ENCODE measurements at regions not wholly inside any gene's neighbourhood (a gene's known extent, or its start where the extent isn't known, plus 50 kb on each side); places are given as distances from the start of the nearest gene placed in this dataset.
"Not testable (repeated sequence)": the region's sequence is repeated elsewhere in the genome, so short reads cannot be mapped to it uniquely, and the experiment has no call there.

DNA sequence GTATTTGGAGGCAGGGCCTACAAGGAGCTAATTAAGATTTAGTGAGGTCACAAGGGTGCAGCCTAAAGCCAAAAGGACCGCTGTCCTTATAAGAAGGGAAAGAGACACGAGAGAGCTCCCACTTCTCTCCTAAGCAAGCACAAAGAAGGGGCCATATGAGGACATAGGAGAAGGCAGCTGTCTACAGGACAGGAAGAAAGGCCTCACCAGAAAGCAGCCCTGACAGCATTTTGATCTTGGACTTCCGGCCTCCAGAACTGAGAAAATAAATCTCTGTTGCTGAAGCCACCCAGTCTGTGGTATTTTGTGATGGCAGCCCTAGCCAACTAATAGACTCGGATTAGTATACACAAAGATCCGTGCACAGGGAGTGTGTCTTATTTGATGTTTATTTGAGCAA, 139.7 kb downstream of the B3GNT2 start:
- DNase-seq (ENCODE audit: low read depth, low spot score): no peak
- Histone ChIP-seq H3K4me1 (ENCODE audit: control insufficient read depth, insufficient read depth, low read length) (no peaks in the 10 kb centered on the region), H3K36me3 (ENCODE audit: control insufficient read depth, insufficient read depth, low read length) (no peaks in the 10 kb centered on the region), H3K4me3 (ENCODE audit: low read length) (no peak overlapping the region), H3K9me3 (ENCODE audit: control insufficient read depth, insufficient read depth, low read length) (no peaks in the 10 kb centered on the region), H3K27ac (ENCODE audit: low read length) (no peak overlapping the region), H3K27me3 (ENCODE audit: control insufficient read depth, insufficient read depth, low read length) (no peaks in the 10 kb centered on the region)
- no CpG with 5 or more reads among the region's 5 CpGs for WGBS (ENCODE audit: insufficient coverage, insufficient read length)

DNA sequence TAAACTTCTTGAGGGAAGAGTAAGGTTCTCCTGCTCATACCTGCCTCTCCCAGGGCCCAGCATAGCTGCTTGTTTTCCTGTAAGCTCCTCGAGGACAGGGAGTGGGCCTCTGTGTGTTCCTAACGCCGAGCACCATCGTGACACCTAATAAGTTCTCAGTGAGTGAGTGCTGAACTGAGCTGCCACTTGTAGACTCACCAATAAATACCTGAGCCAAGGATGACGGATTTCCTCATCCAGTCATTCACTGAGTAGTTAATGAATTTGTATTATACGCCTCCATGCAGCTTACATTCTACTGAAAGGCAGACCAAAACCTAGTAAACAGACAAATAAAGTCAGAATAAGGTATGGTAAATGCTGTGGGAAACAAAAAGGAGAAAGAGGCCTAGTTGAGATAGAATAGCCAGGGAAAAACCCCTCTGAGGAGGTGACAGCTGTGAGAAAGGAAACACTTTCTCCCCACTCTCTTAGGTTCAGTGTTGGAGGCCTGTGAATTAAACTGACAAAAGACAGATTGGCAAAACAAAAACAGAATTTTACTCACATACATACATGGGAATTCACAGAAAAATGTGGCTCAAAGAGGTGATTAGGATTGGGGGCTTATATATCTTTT, 138.6 kb downstream of the B3GNT2 start:
- Histone ChIP-seq H3K4me3 (ENCODE audit: low read length) (no peak overlapping the region), H3K9me3 (ENCODE audit: control insufficient read depth, insufficient read depth, low read length) (no peaks in the 10 kb centered on the region), H3K27ac (ENCODE audit: low read length) (no peak overlapping the region), H3K4me1 (ENCODE audit: control insufficient read depth, insufficient read depth, low read length) (no peaks in the 10 kb centered on the region), H3K27me3 (ENCODE audit: control insufficient read depth, insufficient read depth, low read length) (no peaks in the 10 kb centered on the region), H3K36me3 (ENCODE audit: control insufficient read depth, insufficient read depth, low read length) (no peaks in the 10 kb centered on the region)
- DNase-seq (ENCODE audit: low read depth, low spot score): no peak
- no CpG with 5 or more reads among the region's 6 CpGs for WGBS (ENCODE audit: insufficient coverage, insufficient read length)

DNA sequence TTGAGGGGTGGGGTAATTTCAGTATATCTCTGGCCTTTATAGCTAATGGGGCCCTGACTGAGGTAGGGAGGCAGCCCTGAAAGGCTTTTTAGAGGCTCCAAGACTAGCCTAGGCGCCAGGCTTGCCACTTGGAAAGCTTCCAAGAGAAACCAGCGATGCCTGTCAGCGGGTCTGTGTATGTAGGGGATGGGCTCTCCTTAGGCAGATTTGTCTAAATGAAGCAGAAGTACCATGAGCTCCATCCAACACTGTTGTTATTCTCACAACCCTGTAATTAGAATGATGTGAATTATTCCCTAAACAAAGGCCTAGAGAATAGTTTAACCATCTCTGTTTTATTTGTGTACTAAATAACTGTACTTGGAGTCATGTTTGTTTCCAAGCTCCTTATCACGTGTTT, 138.1 kb downstream of the B3GNT2 start:
- WGBS (ENCODE audit: insufficient coverage, insufficient read length): no CpG with 5 or more reads among the region's 4 CpGs
- no peaks in the 10 kb centered on the region for H3K27me3 ChIP-seq (ENCODE audit: control insufficient read depth, insufficient read depth, low read length)
- no peak for DNase-seq (ENCODE audit: low read depth, low spot score)
- H3K4me3 ChIP-seq (ENCODE audit: low read length): no peak overlapping the region
- H3K36me3 ChIP-seq (ENCODE audit: control insufficient read depth, insufficient read depth, low read length): no peaks in the 10 kb centered on the region
- H3K27ac ChIP-seq (ENCODE audit: low read length): no peak overlapping the region
- no peaks in the 10 kb centered on the region for H3K9me3 ChIP-seq (ENCODE audit: control insufficient read depth, insufficient read depth, low read length)
- H3K4me1 ChIP-seq (ENCODE audit: control insufficient read depth, insufficient read depth, low read length): no peaks in the 10 kb centered on the region

DNA sequence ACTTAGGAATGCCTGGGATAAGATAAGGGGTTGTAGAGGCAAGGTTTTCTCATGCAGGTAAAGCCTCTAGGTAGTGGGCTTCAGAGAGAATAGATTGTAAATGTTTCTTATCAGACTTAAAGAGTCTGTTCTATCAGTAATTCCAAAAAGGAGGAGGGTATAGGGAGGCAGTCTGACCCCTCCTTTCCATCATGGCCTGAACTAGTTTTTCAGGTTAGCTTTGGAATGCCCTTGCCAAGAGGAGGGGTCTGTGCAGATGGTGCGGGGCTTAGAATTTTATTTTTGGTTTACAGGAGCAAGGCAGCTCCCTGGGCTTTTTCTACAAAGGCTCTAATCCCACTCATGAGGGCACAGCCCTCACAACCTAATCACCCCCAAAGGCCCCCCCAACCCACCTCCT, 135.0 kb downstream of the B3GNT2 start:
- DNase-seq (ENCODE audit: low read depth, low spot score): no peak
- no CpG with 5 or more reads among the region's 1 CpG for WGBS (ENCODE audit: insufficient coverage, insufficient read length)

DNA sequence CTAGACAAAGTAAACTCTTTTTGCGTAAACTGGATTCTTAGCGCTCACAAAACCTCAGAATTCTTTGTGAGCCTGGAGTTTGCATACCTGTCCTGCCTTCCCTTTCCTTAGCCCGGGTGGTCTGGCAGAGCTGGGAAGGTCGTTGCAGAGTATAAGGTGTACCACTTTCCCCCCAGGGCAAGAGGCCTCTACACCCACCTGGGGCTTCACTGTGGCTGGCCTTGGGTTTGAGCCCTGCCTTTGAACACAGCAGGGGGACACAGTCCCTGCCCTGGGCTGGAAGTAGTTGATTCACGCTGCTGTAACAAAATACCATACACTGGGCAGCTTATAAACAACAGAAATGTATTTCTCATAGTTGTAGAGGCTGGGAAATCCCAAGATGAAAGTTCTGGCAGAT, 133.9 kb downstream of the B3GNT2 start:
- no peak overlapping the region for H3K27ac ChIP-seq (ENCODE audit: low read length)
- no peaks in the 10 kb centered on the region for H3K36me3 ChIP-seq (ENCODE audit: control insufficient read depth, insufficient read depth, low read length)
- no peaks in the 10 kb centered on the region for H3K27me3 ChIP-seq (ENCODE audit: control insufficient read depth, insufficient read depth, low read length)
- H3K4me3 ChIP-seq (ENCODE audit: low read length): no peak overlapping the region
- WGBS (ENCODE audit: insufficient coverage, insufficient read length): no CpG with 5 or more reads among the region's 5 CpGs
- 0 out of 2 replicates have a peak, but pooled peaks cover 1% of the 10 kb centered on the region for H3K4me1 ChIP-seq (ENCODE audit: control insufficient read depth, insufficient read depth, low read length)
- DNase-seq (ENCODE audit: low read depth, low spot score): no peak
- no peaks in the 10 kb centered on the region; the same call in 1 of the 2 replicates for H3K9me3 ChIP-seq (ENCODE audit: control insufficient read depth, insufficient read depth, low read length)

More for the DNA sequence above, 135.0 kb downstream of the B3GNT2 start:
- Histone ChIP-seq H3K27ac (ENCODE audit: low read length) (no peak overlapping the region), H3K4me1 (ENCODE audit: control insufficient read depth, insufficient read depth, low read length) (0 out of 2 replicates have a peak, but pooled peaks cover 1% of the 10 kb centered on the region), H3K9me3 (ENCODE audit: control insufficient read depth, insufficient read depth, low read length) (no peaks in the 10 kb centered on the region), H3K36me3 (ENCODE audit: control insufficient read depth, insufficient read depth, low read length) (no peaks in the 10 kb centered on the region), H3K27me3 (ENCODE audit: control insufficient read depth, insufficient read depth, low read length) (no peaks in the 10 kb centered on the region), H3K4me3 (ENCODE audit: low read length) (no peak overlapping the region)

DNA sequence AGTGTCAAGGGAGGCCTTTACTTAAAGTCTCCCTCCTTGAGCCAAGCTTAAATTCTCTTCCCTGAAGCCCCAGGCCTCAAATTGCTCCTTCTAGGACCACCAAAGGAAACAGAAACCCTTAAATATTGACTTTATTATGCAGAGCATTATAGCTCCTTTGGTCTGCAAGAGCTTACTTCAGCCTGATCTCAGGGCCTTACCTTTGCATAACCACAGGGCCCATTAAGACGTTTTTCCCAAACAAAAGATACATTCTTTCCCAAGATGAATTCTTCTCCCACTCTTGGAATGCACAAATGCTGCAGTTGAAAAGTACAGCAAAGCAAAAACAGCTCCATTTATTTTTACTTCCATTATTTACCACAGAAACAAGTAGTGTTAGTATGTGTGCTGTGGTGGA, 130.8 kb downstream of the B3GNT2 start:
- 0 out of 2 replicates have a peak, but pooled peaks cover 3% of the 10 kb centered on the region for H3K4me1 ChIP-seq (ENCODE audit: control insufficient read depth, insufficient read depth, low read length)
- WGBS (ENCODE audit: insufficient coverage, insufficient read length): no CpG with 5 or more reads among the region's 1 CpG
- H3K27ac ChIP-seq (ENCODE audit: low read length): no peak overlapping the region
- no peaks in the 10 kb centered on the region; the same call in 1 of the 2 replicates for H3K9me3 ChIP-seq (ENCODE audit: control insufficient read depth, insufficient read depth, low read length)
- H3K36me3 ChIP-seq (ENCODE audit: control insufficient read depth, insufficient read depth, low read length): no peaks in the 10 kb centered on the region
- DNase-seq (ENCODE audit: low read depth, low spot score): no peak
- no peak overlapping the region for H3K4me3 ChIP-seq (ENCODE audit: low read length)
- no peaks in the 10 kb centered on the region for H3K27me3 ChIP-seq (ENCODE audit: control insufficient read depth, insufficient read depth, low read length)

DNA sequence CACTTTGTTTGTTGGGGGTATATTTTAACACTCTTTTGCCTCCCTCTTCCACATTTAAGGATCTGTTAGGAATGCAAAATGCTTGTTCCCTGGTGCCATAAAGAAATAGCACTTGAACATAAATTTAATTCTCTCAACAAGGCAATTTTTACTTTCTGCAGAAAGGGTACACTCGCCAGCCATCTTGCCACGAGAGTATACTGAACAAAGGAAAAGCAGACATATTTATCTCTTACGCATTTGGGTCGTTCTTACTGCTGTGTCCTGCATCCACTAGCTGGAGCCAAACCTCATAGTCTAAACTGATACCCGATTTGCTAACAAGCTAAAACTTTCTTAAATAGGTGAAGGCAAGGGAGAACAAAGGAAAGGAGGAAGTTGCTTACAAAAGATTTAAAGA, 129.5 kb downstream of the B3GNT2 start:
- Histone ChIP-seq H3K4me3 (ENCODE audit: low read length) (no peak overlapping the region), H3K27me3 (ENCODE audit: control insufficient read depth, insufficient read depth, low read length) (no peaks in the 10 kb centered on the region), H3K27ac (ENCODE audit: low read length) (no peak overlapping the region), H3K4me1 (ENCODE audit: control insufficient read depth, insufficient read depth, low read length) (peaks cover 6% of the 10 kb centered on the region; the same call in 1 of the 2 replicates), H3K36me3 (ENCODE audit: control insufficient read depth, insufficient read depth, low read length) (no peaks in the 10 kb centered on the region), H3K9me3 (ENCODE audit: control insufficient read depth, insufficient read depth, low read length) (no peaks in the 10 kb centered on the region; the same call in 1 of the 2 replicates)
- no peak for DNase-seq (ENCODE audit: low read depth, low spot score)
- no CpG with 5 or more reads among the region's 5 CpGs for WGBS (ENCODE audit: insufficient coverage, insufficient read length)

DNA sequence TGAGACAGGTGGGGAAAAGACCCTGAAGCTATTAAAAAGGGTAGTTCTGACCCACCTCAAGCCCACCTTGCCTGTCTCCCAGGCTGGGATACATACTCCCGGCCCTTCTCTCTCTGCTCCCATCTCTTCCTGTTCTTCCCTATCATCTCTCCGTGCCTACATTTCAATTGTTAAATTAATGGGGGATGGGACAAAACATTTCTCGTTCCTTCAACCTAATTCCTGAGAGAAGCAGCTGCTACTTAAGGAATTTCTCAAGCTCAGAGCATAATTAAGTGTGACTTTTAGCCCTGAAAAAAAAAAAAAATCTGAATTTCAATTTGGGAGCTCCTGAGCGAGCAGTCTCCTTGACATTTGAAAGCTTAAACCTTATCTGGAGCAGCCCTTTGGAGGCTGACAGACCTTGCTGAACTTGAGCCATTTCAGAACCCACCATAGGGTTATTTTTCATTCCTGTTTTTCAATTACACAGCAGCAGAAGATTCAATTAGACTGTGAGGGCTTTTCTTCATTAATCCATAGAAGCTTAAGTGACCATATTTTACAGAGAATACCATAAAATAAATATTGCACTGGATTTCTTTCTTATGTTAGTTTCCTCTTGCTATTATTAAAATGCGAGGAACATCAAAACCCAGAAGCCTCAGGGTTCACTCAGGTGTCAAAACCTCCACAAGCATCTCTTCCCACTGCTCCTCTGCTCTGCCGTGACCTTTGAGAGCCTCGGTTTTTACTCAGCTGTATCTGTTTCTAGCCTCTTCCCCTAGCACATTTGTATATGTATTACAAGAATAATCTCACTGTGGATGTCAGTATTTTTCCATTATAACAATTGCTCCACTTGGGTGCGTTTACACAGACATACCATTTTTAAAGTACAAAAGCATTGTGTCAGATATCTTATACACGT, 125.7 kb downstream of the B3GNT2 start:
- WGBS (ENCODE audit: insufficient coverage, insufficient read length): no CpG with 5 or more reads among the region's 9 CpGs
- DNase-seq (ENCODE audit: low read depth, low spot score): no peak
- Histone ChIP-seq H3K4me3 (ENCODE audit: low read length) (no peak overlapping the region), H3K9me3 (ENCODE audit: control insufficient read depth, insufficient read depth, low read length) (no peaks in the 10 kb centered on the region; the same call in 1 of the 2 replicates), H3K27ac (ENCODE audit: low read length) (no peak overlapping the region), H3K36me3 (ENCODE audit: control insufficient read depth, insufficient read depth, low read length) (no peaks in the 10 kb centered on the region), H3K4me1 (ENCODE audit: control insufficient read depth, insufficient read depth, low read length) (peaks cover 6% of the 10 kb centered on the region; the same call in 1 of the 2 replicates), H3K27me3 (ENCODE audit: control insufficient read depth, insufficient read depth, low read length) (no peaks in the 10 kb centered on the region)

DNA sequence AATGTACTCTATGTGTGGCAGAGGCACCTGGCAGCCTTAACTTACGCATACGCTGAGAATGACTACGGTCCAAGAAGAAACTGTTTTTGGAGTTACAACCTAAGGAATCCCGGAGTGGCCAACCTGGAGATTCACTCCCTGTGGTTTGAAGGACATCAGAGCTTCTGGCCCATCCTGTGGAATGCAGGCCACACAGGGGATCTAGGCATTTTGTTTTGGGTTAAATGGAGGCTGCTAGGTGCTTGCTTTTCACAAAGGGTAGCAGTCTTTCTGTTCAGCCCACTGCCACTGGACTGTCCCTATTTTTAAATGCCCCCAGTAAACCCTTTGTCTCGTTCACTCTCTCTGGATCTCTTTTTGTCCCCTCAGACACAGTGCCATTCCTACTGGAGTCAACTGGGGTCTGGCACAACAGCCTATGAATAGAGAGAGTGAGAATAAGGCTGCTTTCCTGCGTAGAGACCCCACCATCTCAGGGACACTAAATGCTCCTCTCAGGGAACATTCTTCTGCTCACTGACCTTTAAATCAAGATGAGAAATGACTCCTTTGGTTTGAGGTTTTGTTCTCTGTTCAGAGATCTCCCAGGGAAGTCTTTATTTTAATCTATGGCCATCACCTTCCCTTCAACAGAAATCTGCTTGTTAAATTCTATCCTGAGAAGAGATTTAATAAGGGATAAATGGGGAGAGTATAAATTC, 124.9 kb downstream of the B3GNT2 start:
- H3K4me3 ChIP-seq (ENCODE audit: low read length): no peak overlapping the region
- H3K27me3 ChIP-seq (ENCODE audit: control insufficient read depth, insufficient read depth, low read length): no peaks in the 10 kb centered on the region
- WGBS (ENCODE audit: insufficient coverage, insufficient read length): no CpG with 5 or more reads among the region's 6 CpGs
- peak overlapping the region; percentile 49 for H3K27ac ChIP-seq (ENCODE audit: low read length)
- H3K36me3 ChIP-seq (ENCODE audit: control insufficient read depth, insufficient read depth, low read length): no peaks in the 10 kb centered on the region
- H3K4me1 ChIP-seq (ENCODE audit: control insufficient read depth, insufficient read depth, low read length): peaks cover 4% of the 10 kb centered on the region; the same call in 1 of the 2 replicates
- H3K9me3 ChIP-seq (ENCODE audit: control insufficient read depth, insufficient read depth, low read length): no peaks in the 10 kb centered on the region; the same call in 1 of the 2 replicates
- DNase-seq (ENCODE audit: low read depth, low spot score): no peak

DNA sequence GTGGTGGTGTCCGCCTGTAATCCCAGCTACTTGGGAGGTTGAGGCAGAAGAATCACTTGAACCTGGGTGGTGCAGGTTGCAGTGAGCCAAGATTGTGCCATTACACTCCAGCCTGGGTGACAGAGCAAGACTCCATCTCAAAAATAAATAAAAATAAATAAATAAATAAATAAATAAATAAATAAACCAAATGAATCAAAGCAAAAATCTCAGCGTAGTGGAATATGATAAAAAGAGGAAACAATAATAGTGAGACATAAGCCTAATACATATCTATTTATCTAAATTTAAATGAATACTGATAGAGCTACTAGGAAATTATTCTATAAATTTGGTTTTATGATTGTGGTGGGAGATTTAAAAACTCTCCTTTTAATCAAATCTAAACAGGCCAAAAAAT, 124.2 kb downstream of the B3GNT2 start:
- not testable (repeated sequence) for H3K4me3 ChIP-seq (ENCODE audit: low read length); H3K9me3 ChIP-seq (ENCODE audit: control insufficient read depth, insufficient read depth, low read length); H3K36me3 ChIP-seq (ENCODE audit: control insufficient read depth, insufficient read depth, low read length); H3K4me1 ChIP-seq (ENCODE audit: control insufficient read depth, insufficient read depth, low read length); H3K27me3 ChIP-seq (ENCODE audit: control insufficient read depth, insufficient read depth, low read length); H3K27ac ChIP-seq (ENCODE audit: low read length); DNase-seq (ENCODE audit: low read depth, low spot score)
- WGBS (ENCODE audit: insufficient coverage, insufficient read length): no CpG with 5 or more reads among the region's 2 CpGs
